ENCODE measurements at regions not wholly inside any gene's neighbourhood (a gene's known extent, or its start where the extent isn't known, plus 50 kb on each side); places are given as distances from the start of the nearest gene placed in this dataset.

GRCh38 chr12:82213761-82214160 is 144.4 kb downstream of the CCDC59 start:
- Histone ChIP-seq H3K4me3 (no peak overlapping the region), H3K9me3 (no peaks in the 10 kb centered on the region), H3K27me3 (no peaks in the 10 kb centered on the region), H3K36me3 (no peaks in the 10 kb centered on the region), H3K4me1 (no peaks in the 10 kb centered on the region), H3K27ac (no peak overlapping the region)
- ATAC-seq, result no peak
- DNase-seq, result no peak
- no peak for TF ChIP-seq POLR2A (IDR thresholded peaks at IDR 0.05)
- no peak for TF ChIP-seq CTCF (IDR thresholded peaks at IDR 0.05 in 4 of 5, conservative IDR thresholded peaks at IDR 0.05 in 1 of 5)
- intact Hi-C loops (cut with DNase I; ENCODE audit: low total_unique reads) (no loop called here), in situ Hi-C loops (cut with MboI; ENCODE audit: low sequenced_read_pairs in 4 of 4) (no loop called here)

DNA sequence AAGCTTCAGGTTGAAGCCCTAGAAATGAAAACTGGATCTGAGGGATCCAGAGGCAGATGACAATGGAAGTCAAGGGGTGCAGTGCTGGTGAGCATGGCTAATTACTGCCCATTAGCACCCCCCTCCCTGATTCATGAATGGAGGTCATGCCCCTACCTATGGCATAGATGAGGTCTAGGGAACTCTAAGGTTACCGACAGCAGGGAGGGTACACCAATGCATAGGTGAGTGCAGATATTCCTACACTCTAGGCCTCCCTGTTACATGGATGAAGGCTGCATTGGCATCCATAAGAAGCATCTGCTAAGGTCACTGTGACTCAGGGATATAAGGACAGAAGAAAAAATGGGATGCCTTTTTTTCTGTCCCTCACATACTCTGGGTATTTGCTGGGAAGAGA is 147.3 kb downstream of the CCDC59 start:
- no peaks in the 10 kb centered on the region for H3K27me3 ChIP-seq
- no peak overlapping the region for H3K4me3 ChIP-seq
- no peaks in the 10 kb centered on the region for H3K4me1 ChIP-seq
- intact Hi-C loops (cut with DNase I; ENCODE audit: low total_unique reads), result no loop called here
- no peak for DNase-seq
- no peak for ATAC-seq
- H3K9me3 ChIP-seq, result no peaks in the 10 kb centered on the region
- no peak overlapping the region for H3K27ac ChIP-seq
- no peaks in the 10 kb centered on the region for H3K36me3 ChIP-seq
- in situ Hi-C loops (cut with MboI; ENCODE audit: low sequenced_read_pairs in 4 of 4), result no loop called here
- TF ChIP-seq CTCF (IDR thresholded peaks at IDR 0.05 in 4 of 5, conservative IDR thresholded peaks at IDR 0.05 in 1 of 5), result no peak
- no peak for TF ChIP-seq POLR2A (IDR thresholded peaks at IDR 0.05)

DNA sequence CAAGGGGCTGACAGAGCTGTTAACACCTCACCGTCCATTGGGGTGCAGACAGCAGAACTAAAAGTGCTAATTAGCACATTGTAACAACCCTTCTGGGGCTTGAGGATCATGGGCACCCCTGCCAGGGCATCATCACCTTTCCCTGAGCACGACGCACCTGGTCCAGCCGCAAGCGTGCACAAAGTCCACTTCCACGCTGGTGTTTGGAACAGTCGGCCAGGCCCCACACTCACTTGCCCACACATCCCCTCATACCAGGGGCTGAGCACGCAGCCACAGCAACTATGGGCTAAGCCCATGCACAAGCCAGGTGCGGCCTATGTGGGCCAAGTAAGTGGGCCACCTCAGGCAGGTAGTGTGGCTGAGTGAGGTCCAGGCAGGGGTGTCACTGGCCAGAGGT is 148.7 kb downstream of the CCDC59 start:
- no peak for ATAC-seq
- intact Hi-C loops (cut with DNase I; ENCODE audit: low total_unique reads), result no loop called here
- H3K9me3 ChIP-seq, result no peaks in the 10 kb centered on the region

DNA sequence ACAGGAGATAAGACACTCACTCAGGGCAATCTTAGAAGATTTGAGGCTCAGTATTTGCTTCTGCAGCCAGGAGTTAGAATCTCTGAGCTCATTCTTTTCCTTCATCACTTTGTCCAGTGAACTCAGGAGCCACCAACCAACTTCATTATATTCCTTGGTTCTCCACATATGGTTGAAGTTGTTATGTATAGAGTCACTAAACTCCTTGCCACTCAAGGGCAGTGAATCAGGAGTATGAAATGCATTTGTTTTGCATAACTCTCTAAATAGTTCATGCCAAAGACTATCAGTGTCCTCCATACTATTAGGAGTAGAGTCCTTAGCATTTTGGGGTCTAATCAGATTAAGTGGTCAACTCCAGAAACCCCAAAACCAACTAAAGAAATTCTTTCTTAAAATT is 150.6 kb downstream of the CCDC59 start:
- no peak overlapping the region for H3K4me3 ChIP-seq
- H3K9me3 ChIP-seq, result no peaks in the 10 kb centered on the region
- no peaks in the 10 kb centered on the region for H3K27me3 ChIP-seq
- no peaks in the 10 kb centered on the region for H3K36me3 ChIP-seq
- intact Hi-C loops (cut with DNase I; ENCODE audit: low total_unique reads), result no loop called here
- in situ Hi-C loops (cut with MboI; ENCODE audit: low sequenced_read_pairs in 4 of 4), result no loop called here
- no peak overlapping the region for H3K27ac ChIP-seq
- DNase-seq (no peak), ATAC-seq (no peak)
- no peaks in the 10 kb centered on the region for H3K4me1 ChIP-seq
- TF ChIP-seq CTCF (IDR thresholded peaks at IDR 0.05 in 4 of 5, conservative IDR thresholded peaks at IDR 0.05 in 1 of 5), result no peak
- TF ChIP-seq POLR2A (IDR thresholded peaks at IDR 0.05), result no peak

More for the DNA sequence above, 148.7 kb downstream of the CCDC59 start:
- Histone ChIP-seq H3K4me1 (no peaks in the 10 kb centered on the region), H3K27ac (no peak overlapping the region), H3K36me3 (no peaks in the 10 kb centered on the region), H3K4me3 (no peak overlapping the region), H3K27me3 (no peaks in the 10 kb centered on the region)
- in situ Hi-C loops (cut with MboI; ENCODE audit: low sequenced_read_pairs in 4 of 4), result no loop called here
- DNase-seq, result no peak
- TF ChIP-seq POLR2A (IDR thresholded peaks at IDR 0.05) (no peak), CTCF (IDR thresholded peaks at IDR 0.05 in 4 of 5, conservative IDR thresholded peaks at IDR 0.05 in 1 of 5) (no peak)

DNA sequence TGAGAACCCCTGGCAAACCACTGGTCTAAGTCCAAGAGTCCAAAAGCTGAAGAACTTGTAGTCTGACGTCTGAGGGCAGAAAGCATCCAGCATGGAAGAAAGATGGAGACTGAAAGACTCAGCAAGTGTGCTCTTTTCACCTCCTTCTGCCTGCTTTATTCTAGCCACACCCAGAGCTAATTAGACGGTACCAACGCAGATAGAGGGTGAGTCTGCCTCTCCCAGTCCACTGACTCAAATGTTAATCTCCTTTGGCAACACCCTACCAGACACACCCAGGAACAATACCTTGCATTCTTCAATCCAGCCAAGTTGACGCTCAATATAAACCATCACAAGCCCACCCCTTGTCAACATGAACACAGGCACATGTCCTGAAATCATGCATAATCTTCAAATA is 155.1 kb downstream of the CCDC59 start:
- Histone ChIP-seq H3K27ac (no peak overlapping the region), H3K4me3 (no peak overlapping the region), H3K27me3 (no peaks in the 10 kb centered on the region), H3K4me1 (no peaks in the 10 kb centered on the region), H3K36me3 (no peaks in the 10 kb centered on the region), H3K9me3 (no peaks in the 10 kb centered on the region)
- no peak for DNase-seq
- in situ Hi-C loops (cut with MboI; ENCODE audit: low sequenced_read_pairs in 4 of 4) (no loop called here), intact Hi-C loops (cut with DNase I; ENCODE audit: low total_unique reads) (no loop called here)
- TF ChIP-seq CTCF (IDR thresholded peaks at IDR 0.05 in 4 of 5, conservative IDR thresholded peaks at IDR 0.05 in 1 of 5) (no peak), POLR2A (IDR thresholded peaks at IDR 0.05) (no peak)
- ATAC-seq, result no peak

Measured in gastrocnemius medialis (tissue), 4 donors.